Calu3 (cell line): ENCODE measurements at regions not wholly inside any gene's neighbourhood (a gene's known extent, or its start where the extent isn't known, plus 50 kb on each side); places are given as distances from the start of the nearest gene placed in this dataset.

Experiments used
- BruUV-seq: library from RNA; stranded (reverse); fragments of 400-500 nt; replicated peaks from 2 replicates; lab custom pipeline; 2021; lab: Mats Ljungman, UMichigan
- CTCF ChIA-PET: fragments of 300-600 bp; sonication (Branson Sonifier 250); formaldehyde crosslinking; loops from one replicate; lab custom pipeline; 2022; ENCODE audit warnings: antibody characterized with exemption; lab: Charles Lee
- DNase-seq: peaks from one replicate; pipeline ENCODE4 v3.0.0; 2022
- H3K27ac Mint-ChIP-seq: one replicate; pipeline ENCODE4 v1.8.0; 2022; ENCODE audit warnings: mixed read lengths; ENCODE audit not compliant: unreplicated experiment
- H3K27me3 Mint-ChIP-seq: one replicate; pipeline ENCODE4 v1.8.0; 2022; ENCODE audit warnings: mixed read lengths; ENCODE audit not compliant: unreplicated experiment
- H3K36me3 Mint-ChIP-seq: one replicate; pipeline ENCODE4 v1.8.0; 2022; ENCODE audit warnings: mild to moderate bottlenecking, moderate library complexity, mixed read lengths; ENCODE audit not compliant: insufficient read depth, unreplicated experiment
- H3K4me1 Mint-ChIP-seq: one replicate; pipeline ENCODE4 v1.8.0; 2022; ENCODE audit warnings: mild to moderate bottlenecking, low read depth, mixed read lengths; ENCODE audit not compliant: unreplicated experiment
- H3K4me3 Mint-ChIP-seq: one replicate; pipeline ENCODE4 v1.8.0; 2022; ENCODE audit warnings: mild to moderate bottlenecking, low read depth, moderate library complexity, mixed read lengths; ENCODE audit not compliant: unreplicated experiment
- H3K9me3 Mint-ChIP-seq: one replicate; pipeline ENCODE4 v1.8.0; 2022; ENCODE audit warnings: low read depth, mixed read lengths; ENCODE audit not compliant: unreplicated experiment
- CTCF ChIP-seq: fragments of 200-600 bp; IDR thresholded peaks from one replicate; pipeline ENCODE4 v1.8.0; 2022; ENCODE audit warnings: antibody characterized with exemption; ENCODE audit not compliant: unreplicated experiment
- intact Hi-C: fragments of 100-400 bp; cut with micrococcal nuclease; formaldehyde crosslinking; loops from one replicate; pipeline ENCODE4 v1.10.0; 2022; ENCODE audit not compliant: unreplicated experiment

- CTCF ChIA-PET: no interaction called here
- no TSS peak for BruUV-seq
- no peak overlapping the region for H3K4me3 Mint-ChIP-seq
- H3K36me3 Mint-ChIP-seq: no peaks in the 10 kb centered on the region
- intact Hi-C loops: no loop called here
- no peaks in the 10 kb centered on the region for H3K9me3 Mint-ChIP-seq
- no peaks in the 10 kb centered on the region for H3K4me1 Mint-ChIP-seq
- H3K27me3 Mint-ChIP-seq: no peaks in the 10 kb centered on the region
- DNase-seq: no peak
- no peak overlapping the region for H3K27ac Mint-ChIP-seq
- no peak for TF ChIP-seq CTCF
Observed at GRCh38 chr3:96510334-96510733, 304.1 kb upstream of the EPHA6 start.

GRCh38 chr3:96537165-96537564 is 277.2 kb upstream of the EPHA6 start:
- no TSS peak for BruUV-seq
- H3K27me3 Mint-ChIP-seq: no peaks in the 10 kb centered on the region
- H3K27ac Mint-ChIP-seq: no peak overlapping the region
- H3K4me1 Mint-ChIP-seq: no peaks in the 10 kb centered on the region
- intact Hi-C loops: no loop called here
- H3K36me3 Mint-ChIP-seq: no peaks in the 10 kb centered on the region
- CTCF ChIA-PET: no interaction called here
- peaks cover 3% of the 10 kb centered on the region for H3K9me3 Mint-ChIP-seq
- H3K4me3 Mint-ChIP-seq: no peak overlapping the region
- no peak for DNase-seq
- no peak for TF ChIP-seq CTCF

- Mint-ChIP-seq H3K4me3 (no peak overlapping the region), H3K36me3 (no peaks in the 10 kb centered on the region), H3K9me3 (no peaks in the 10 kb centered on the region), H3K27me3 (no peaks in the 10 kb centered on the region), H3K27ac (no peak overlapping the region), H3K4me1 (no peaks in the 10 kb centered on the region)
- TF ChIP-seq CTCF: no peak
- DNase-seq: no peak
- CTCF ChIA-PET: no interaction called here
- intact Hi-C loops: no loop called here
- no TSS peak for BruUV-seq
Observed at GRCh38 chr3:96538186-96538585, 276.2 kb upstream of the EPHA6 start.

- no peak for DNase-seq
- CTCF ChIA-PET: no interaction called here
- Mint-ChIP-seq H3K4me3 (no peak overlapping the region), H3K9me3 (no peaks in the 10 kb centered on the region), H3K36me3 (no peaks in the 10 kb centered on the region), H3K27ac (no peak overlapping the region), H3K27me3 (no peaks in the 10 kb centered on the region), H3K4me1 (no peaks in the 10 kb centered on the region)
- TF ChIP-seq CTCF: no peak
- intact Hi-C loops: no loop called here
- no TSS peak for BruUV-seq
Observed at GRCh38 chr3:96548073-96548472, 266.3 kb upstream of the EPHA6 start.
